HepG2 (cell line): ENCODE measurements at regions not wholly inside any gene's neighbourhood (a gene's known extent, or its start where the extent isn't known, plus 50 kb on each side); places are given as distances from the start of the nearest gene placed in this dataset.

Experiments
- ATAC-seq: fragments of 200-7000 bp; cut with Tn5 transposase; 3 replicates; pipeline ENCODE4 v1.9.1; 2020; ENCODE audit warnings: mild to moderate bottlenecking, moderate library complexity
- BruUV-seq: library from RNA; stranded (reverse); fragments of 400-500 nt; replicated peaks from 2 replicates; lab custom pipeline; 2021; lab: Mats Ljungman, UMichigan
- CTCF ChIA-PET: fragments of 300-600 bp; formaldehyde crosslinking; extraction: SDS; loops from one replicate; lab custom pipeline; 2021; ENCODE audit warnings: low total read pairs, inconsistent platforms, low intra/inter-chr PET ratio; lab: Yijun Ruan, JAX
- POLR2A ChIA-PET: fragments of 350-600 bp; sonication (Branson Sonifier 250); formaldehyde crosslinking; loops from one replicate; lab custom pipeline; 2020; ENCODE audit warnings: antibody characterized with exemption, inconsistent platforms; lab: Yijun Ruan, JAX
- DNase-seq: peaks from one replicate; pipeline ENCODE4 v3.0.0-alpha.2; 2015; ENCODE audit warnings: low spot score
- FAIRE-seq: peaks from 3 replicates; lab custom pipeline; 2011; peaks lifted over from hg19 to GRCh38; lab: Jason Lieb, UNC
- H2AFZ ChIP-seq: one replicate; pipeline ENCODE4 v1.6.1; 2011; ENCODE audit warnings: low read length, inconsistent platforms
- H3K27ac ChIP-seq: fragments of 300-600 bp; 3 replicates; pipeline ENCODE4 v1.8.0; 2011; ENCODE audit warnings: mixed run types, mild to moderate bottlenecking, mixed read lengths, low read length, inconsistent platforms; ENCODE audit not compliant: insufficient read depth; ENCODE audit errors: extremely low read length
- H3K27me3 ChIP-seq, 2 experiments: fragments of 200-600 bp in 1 of 2; 2 replicates in 1 of 2; 3 replicates in 1 of 2; pipeline versions ENCODE4 v1.6.0 to v1.8.0; 2011; ENCODE audit warnings: low read length in 2 of 2, mild to moderate bottlenecking in 2 of 2, moderate library complexity in 2 of 2, inconsistent platforms in 1 of 2; ENCODE audit not compliant: insufficient read depth in 2 of 2, control insufficient read depth in 1 of 2
- H3K36me3 ChIP-seq, 2 experiments: fragments of 200-600 bp in 1 of 2; replicated peaks in 1 of 2; 2 replicates in 1 of 2; 3 replicates in 1 of 2; pipeline versions ENCODE4 v1.5.1 to v1.8.0; 2011; ENCODE audit warnings: low read length in 2 of 2, inconsistent platforms in 1 of 2; ENCODE audit not compliant: insufficient read depth in 2 of 2, control insufficient read depth in 1 of 2
- H3K4me1 ChIP-seq: 2 replicates; pipeline ENCODE4 v1.5.1; 2012; ENCODE audit warnings: low read length, inconsistent platforms; ENCODE audit not compliant: insufficient read depth
- H3K4me2 ChIP-seq: 2 replicates; pipeline ENCODE4 v1.6.0; 2011; ENCODE audit warnings: low read depth, low read length, inconsistent platforms
- H3K4me3 ChIP-seq, 3 experiments: fragments of 200-600 bp in 1 of 3; sonication (generic), shearing (Covaris generic) in 1 of 3; replicated peaks in 1 of 3; 2 replicates each; pipeline ENCODE4 v1.5.1; 2011 to 2016; ENCODE audit warnings: low read length in 3 of 3, inconsistent platforms in 2 of 3, low read depth in 2 of 3, mild to moderate bottlenecking in 2 of 3, control low read depth in 1 of 3, mixed read lengths in 1 of 3; ENCODE audit not compliant: insufficient read depth in 1 of 3
- H3K79me2 ChIP-seq: one replicate; pipeline ENCODE4 v1.6.1; 2011; ENCODE audit warnings: low read length, inconsistent platforms; ENCODE audit not compliant: insufficient read depth
- H3K9ac ChIP-seq: 2 replicates; pipeline ENCODE4 v1.6.0; 2011; ENCODE audit warnings: mild to moderate bottlenecking, low read depth, low read length, inconsistent platforms; ENCODE audit not compliant: insufficient read depth
- H3K9me3 ChIP-seq: 2 replicates; pipeline ENCODE4 v1.5.1; 2012; ENCODE audit warnings: mild to moderate bottlenecking, low read length
- H4K20me1 ChIP-seq: 2 replicates; pipeline ENCODE4 v1.6.0; 2011; ENCODE audit warnings: inconsistent platforms, mild to moderate bottlenecking, low read length, moderate library complexity; ENCODE audit not compliant: insufficient read depth
- ATRX ChIP-seq: sonication (generic); formaldehyde crosslinking; IDR thresholded peaks from 2 replicates; pipeline ENCODE4 v1.4.0; 2020; ENCODE audit warnings: missing genetic modification reagents, borderline replicate concordance
- BRF2 ChIP-seq: sonication (generic); formaldehyde crosslinking; IDR thresholded peaks from 2 replicates; pipeline ENCODE4 v1.8.1; 2022; ENCODE audit warnings: mild to moderate bottlenecking, missing genetic modification reagents
- FOXM1 ChIP-seq: sonication (generic); formaldehyde crosslinking; IDR thresholded peaks from 2 replicates; pipeline ENCODE4 v1.5.0; 2020; ENCODE audit warnings: missing genetic modification reagents
- HNRNPLL ChIP-seq: fragments of 200-400 bp; formaldehyde crosslinking; IDR thresholded peaks from 2 replicates; pipeline ENCODE4 v1.6.1; 2017; ENCODE audit warnings: mild to moderate bottlenecking, low read depth, low read length; ENCODE audit not compliant: poor library complexity, severe bottlenecking
- MAFK ChIP-seq, 2 experiments: IDR thresholded peaks in 1 of 2; conservative IDR thresholded peaks in 1 of 2; 2 replicates each; pipeline ENCODE4 v1.6.1; 2011; ENCODE audit warnings: improper control_type of control experiment in 2 of 2, low read length in 2 of 2
- PHF8 ChIP-seq: sonication (generic); formaldehyde crosslinking; IDR thresholded peaks from 2 replicates; pipeline ENCODE4 v1.5.0; 2020; ENCODE audit warnings: missing genetic modification reagents
- RNF219 ChIP-seq: sonication (generic); formaldehyde crosslinking; IDR thresholded peaks from 2 replicates; pipeline ENCODE4 v1.5.0; 2020; ENCODE audit warnings: mild to moderate bottlenecking, missing genetic modification reagents
- SATB2 ChIP-seq: sonication (generic); formaldehyde crosslinking; IDR thresholded peaks from 2 replicates; pipeline ENCODE4 v1.5.0; 2020; ENCODE audit warnings: missing genetic modification reagents
- ZNF121 ChIP-seq: sonication (generic); formaldehyde crosslinking; IDR thresholded peaks from 2 replicates; pipeline ENCODE4 v1.5.0; 2020; ENCODE audit warnings: mild to moderate bottlenecking, missing genetic modification reagents
- ZNF3 ChIP-seq: IDR thresholded peaks from 2 replicates; pipeline ENCODE4 v1.7.0; 2017; ENCODE audit warnings: inconsistent platforms
- ZNF577 ChIP-seq: sonication (generic); formaldehyde crosslinking; IDR thresholded peaks from 2 replicates; pipeline ENCODE4 v1.4.0; 2020; ENCODE audit warnings: mild to moderate bottlenecking, low read depth, missing genetic modification reagents, borderline replicate concordance
- ZNF792 ChIP-seq: IDR thresholded peaks from 2 replicates; pipeline ENCODE4 v1.6.1; 2016
- ZNF878 ChIP-seq: sonication (generic); formaldehyde crosslinking; IDR thresholded peaks from 2 replicates; pipeline ENCODE4 v1.8.1; 2023; ENCODE audit warnings: mild to moderate bottlenecking, missing genetic modification reagents, moderate library complexity
- ZSCAN12 ChIP-seq: sonication (generic); formaldehyde crosslinking; IDR thresholded peaks from 2 replicates; pipeline ENCODE4 v1.9.0; 2021; ENCODE audit warnings: mild to moderate bottlenecking, missing genetic modification reagents
- WGBS: methylation state at CpG from one replicate; pipeline ENCODE4 v1.1.6; 2017; ENCODE audit warnings: low lambda C conversion rate; 5-methylcytosine and 5-hydroxymethylcytosine counted together
- in situ Hi-C: cut with HindIII; loops from 2 replicates; pipeline ENCODE4 v1.10.0; 2017; ENCODE audit warnings: low pct_unique_long_range_greater_than_20kb; ENCODE audit not compliant: extremely low pct_ligation_motif_present
- intact Hi-C: fragments of 100-400 bp; cut with micrococcal nuclease; formaldehyde crosslinking; loops from one replicate; pipeline ENCODE4 v1.10.0; 2022; ENCODE audit not compliant: unreplicated experiment
- TF ChIP-seq, protein P1 (sequence below): sonication (generic); formaldehyde crosslinking; IDR thresholded peaks from 2 replicates; pipeline ENCODE4 v1.8.1; 2023; ENCODE audit warnings: mild to moderate bottlenecking, moderate library complexity, missing genetic modification reagents
- TF ChIP-seq, protein P2 (sequence below): IDR thresholded peaks from 2 replicates; pipeline ENCODE4 v1.6.1; 2016; ENCODE audit warnings: missing biosample characterization, missing genetic modification reagents, low read depth

- CTCF ChIA-PET, result no interaction called here
- no peak overlapping the region for H3K4me3 ChIP-seq
- FAIRE-seq, result no peak
- WGBS, result 72% methylated on average over 8 of the region's 9 CpGs
- no peaks in the 10 kb centered on the region for H3K36me3 ChIP-seq
- H2AFZ ChIP-seq, result no peak overlapping the region
- in situ Hi-C loops (no loop called here), intact Hi-C loops (no loop called here)
- no peaks in the 10 kb centered on the region for H3K9me3 ChIP-seq
- DNase-seq, result no peak
- H3K4me2 ChIP-seq, result no peak overlapping the region
- H4K20me1 ChIP-seq, result no peaks in the 10 kb centered on the region
- POLR2A ChIA-PET, result no interaction called here
- H3K27me3 ChIP-seq, result peaks cover 0 to 27% of the 10 kb centered on the region in 2 experiments; a peak in 3 of 5 replicates
- no TSS peak for BruUV-seq
- H3K27ac ChIP-seq, result no peak overlapping the region
- no peaks in the 10 kb centered on the region for H3K79me2 ChIP-seq
- ATAC-seq, result no peak
- no peaks in the 10 kb centered on the region for H3K4me1 ChIP-seq
- H3K9ac ChIP-seq, result no peak overlapping the region
- TF ChIP-seq ZNF577 (no peak), ZNF878 (CRISPR knock-in tag) (no peak), FOXM1 (CRISPR knock-in tag) (no peak), PHF8 (CRISPR knock-in tag) (no peak), ATRX (CRISPR knock-in tag) (no peak), ZNF792 (CRISPR knock-in tag) (no peak), HNRNPLL (no peak), ZNF3 (CRISPR knock-in tag) (no peak), ZSCAN12 (no peak), MAFK (conservative IDR thresholded peaks at IDR 0.05 in 1 of 2, IDR thresholded peaks at IDR 0.05 in 1 of 2; ENCODE audit: low read length in 2 of 2) (no peak), BRF2 (CRISPR knock-in tag) (no peak), SATB2 (CRISPR knock-in tag) (no peak), RNF219 (CRISPR knock-in tag) (no peak), ZNF121 (CRISPR knock-in tag) (no peak)
- TF ChIP-seq, protein P1, sequence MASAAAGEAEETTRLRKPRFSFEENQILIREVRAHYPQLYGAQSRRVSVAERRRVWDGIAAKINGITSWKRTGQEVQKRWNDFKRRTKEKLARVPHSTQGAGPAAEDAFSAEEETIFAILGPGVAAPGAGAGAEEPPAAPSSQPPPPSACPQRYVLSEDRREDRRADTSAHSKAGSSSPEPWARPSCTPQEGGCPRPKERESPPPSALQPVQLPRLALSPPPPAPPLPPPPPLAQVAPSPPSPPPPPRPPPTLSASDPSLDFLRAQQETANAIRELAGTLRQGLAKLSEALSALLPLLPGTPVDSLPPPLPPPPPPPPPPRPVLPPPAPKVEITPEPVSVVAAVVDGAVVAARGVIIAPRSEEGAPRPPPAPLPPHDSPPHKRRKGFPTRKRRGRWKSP (CRISPR knock-in tag), result no peak
- TF ChIP-seq, protein P2, sequence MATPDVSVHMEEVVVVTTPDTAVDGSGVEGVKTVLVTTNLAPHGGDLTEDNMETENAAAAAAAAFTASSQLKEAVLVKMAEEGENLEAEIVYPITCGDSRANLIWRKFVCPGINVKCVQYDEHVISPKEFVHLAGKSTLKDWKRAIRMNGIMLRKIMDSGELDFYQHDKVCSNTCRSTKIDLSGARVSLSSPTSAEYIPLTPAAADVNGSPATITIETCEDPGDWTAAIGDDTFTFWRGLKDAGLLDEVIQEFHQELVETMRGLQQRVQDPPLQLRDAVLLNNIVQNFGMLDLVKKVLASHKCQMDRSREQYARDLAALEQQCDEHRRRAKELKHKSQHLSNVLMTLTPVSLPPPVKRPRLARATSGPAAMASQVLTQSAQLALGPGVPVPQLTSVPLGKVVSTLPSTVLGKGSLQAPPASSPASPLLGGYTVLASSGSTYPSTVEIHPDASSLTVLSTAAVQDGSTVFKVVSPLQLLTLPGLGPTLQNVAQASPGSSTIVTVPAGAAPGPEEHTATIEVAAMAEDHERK (CRISPR knock-in tag), result no peak
Observed at GRCh38 chr2:105600037-105600442, 144.7 kb upstream of the NCK2 start.
